Neural progenitor cell (in vitro differentiated cells): ENCODE measurements at regions not wholly inside any gene's neighbourhood (a gene's known extent, or its start where the extent isn't known, plus 50 kb on each side); places are given as distances from the start of the nearest gene placed in this dataset.

ENCODE experiments used
- DNase-seq: peaks from one replicate; pipeline ENCODE4 v3.0.0-alpha.2; 2016; ENCODE audit warnings: low spot score
- H2AFZ ChIP-seq: fragments of 200-600 bp; sonication (generic); replicated peaks from 2 replicates; pipeline ENCODE4 v1.6.1; 2016; ENCODE audit warnings: antibody characterized with exemption
- H3F3A ChIP-seq: fragments of 200-600 bp; sonication (generic); 2 replicates; pipeline ENCODE4 v1.6.1; 2016; ENCODE audit warnings: antibody characterized with exemption, low read depth
- H3K27ac ChIP-seq: fragments of 200-600 bp; sonication (generic); 2 replicates; pipeline ENCODE4 v1.5.1; 2016; ENCODE audit warnings: mild to moderate bottlenecking
- H3K27me3 ChIP-seq: fragments of 200-600 bp; sonication (generic); 2 replicates; pipeline ENCODE4 v1.6.1; 2016; ENCODE audit warnings: mild to moderate bottlenecking, moderate library complexity
- H3K36me3 ChIP-seq: fragments of 200-600 bp; sonication (generic); 2 replicates; pipeline ENCODE4 v1.5.1; 2016
- H3K4me1 ChIP-seq: fragments of 200-600 bp; sonication (generic); 2 replicates; pipeline ENCODE4 v1.6.1; 2016; ENCODE audit warnings: mixed run types
- H3K4me2 ChIP-seq: fragments of 200-600 bp; sonication (generic); 2 replicates; pipeline ENCODE4 v1.6.1; 2016
- H3K4me3 ChIP-seq: fragments of 200-600 bp; sonication (generic); 2 replicates; pipeline ENCODE4 v1.5.1; 2016
- H3K79me2 ChIP-seq: fragments of 200-600 bp; sonication (generic); 2 replicates; pipeline ENCODE4 v1.6.1; 2016; ENCODE audit warnings: low read depth
- H3K9ac ChIP-seq: fragments of 200-600 bp; sonication (generic); 2 replicates; pipeline ENCODE4 v1.6.1; 2016
- H3K9me3 ChIP-seq: fragments of 200-600 bp; sonication (generic); 2 replicates; pipeline ENCODE4 v1.5.1; 2016; ENCODE audit warnings: low read depth
- H4K20me1 ChIP-seq: fragments of 200-600 bp; sonication (generic); 2 replicates; pipeline ENCODE4 v1.6.1; 2016; ENCODE audit warnings: low read depth
- H3K27ac Mint-ChIP-seq: 3 replicates; pipeline ENCODE4 v1.8.0; 2021; ENCODE audit warnings: mixed read lengths
- H3K27me3 Mint-ChIP-seq: 2 replicates; pipeline ENCODE4 v1.8.0; 2022; ENCODE audit warnings: low read depth, mild to moderate bottlenecking, inconsistent platforms, moderate library complexity, mixed read lengths; ENCODE audit not compliant: insufficient read depth
- H3K36me3 Mint-ChIP-seq: 3 replicates; pipeline ENCODE4 v1.8.0; 2021; ENCODE audit warnings: mixed read lengths
- H3K4me1 Mint-ChIP-seq: 3 replicates; pipeline ENCODE4 v1.8.0; 2021; ENCODE audit warnings: mixed read lengths
- H3K4me3 Mint-ChIP-seq: 3 replicates; pipeline ENCODE4 v1.8.0; 2021; ENCODE audit warnings: mild to moderate bottlenecking, moderate library complexity, mixed read lengths
- H3K9me3 Mint-ChIP-seq: 3 replicates; pipeline ENCODE4 v1.8.0; 2020; ENCODE audit warnings: mixed read lengths
- CTCF ChIP-seq: fragments of 200-600 bp; sonication (generic); IDR thresholded peaks from 2 replicates; pipeline ENCODE4 v1.5.1; 2017; ENCODE audit warnings: antibody characterized with exemption, mild to moderate bottlenecking
- EZH2 ChIP-seq: fragments of 200-600 bp; sonication (generic); IDR thresholded peaks from 2 replicates; pipeline ENCODE4 v1.6.1; 2017; ENCODE audit warnings: antibody characterized with exemption, mild to moderate bottlenecking, moderate library complexity
- EZH2phosphoT487 ChIP-seq: fragments of 200-600 bp; sonication (generic); IDR thresholded peaks from 2 replicates; pipeline ENCODE4 v1.6.1; 2017; ENCODE audit warnings: antibody characterized with exemption

DNA sequence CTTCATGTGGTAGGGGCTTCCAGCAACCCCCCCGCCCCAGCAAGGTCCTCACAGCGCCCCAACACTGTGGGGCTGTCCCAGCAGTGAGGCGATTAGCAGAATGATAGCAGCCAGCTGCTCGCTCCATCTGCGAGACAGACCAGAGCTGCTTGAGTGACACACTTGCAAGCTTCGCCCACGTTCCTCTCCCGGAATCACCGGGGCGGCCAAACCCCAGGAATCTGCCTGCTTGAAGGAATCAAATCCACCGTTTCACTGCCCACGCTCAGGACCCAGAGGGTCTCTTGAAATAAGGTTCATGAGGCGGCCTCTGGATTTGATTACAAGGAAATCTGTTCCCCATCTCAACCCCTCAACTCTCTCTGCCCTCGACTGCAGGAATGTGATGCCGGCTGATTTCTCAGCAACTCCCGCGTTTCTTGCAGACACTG is 356.0 kb downstream of the C16orf95 start:
- Mint-ChIP-seq H3K27ac (no peak overlapping the region), H3K4me1 (peaks cover 43% of the 10 kb centered on the region)

GRCh38 chr16:86962259-86962658 is 354.9 kb downstream of the C16orf95 start:
- TF ChIP-seq CTCF (no peak), EZH2 (no peak), EZH2phosphoT487 (no peak)
- no peak overlapping the region for H3K27ac ChIP-seq
- Mint-ChIP-seq H3K27me3 (peaks cover 4% of the 10 kb centered on the region), H3K9me3 (no peaks in the 10 kb centered on the region), H3K4me3 (no peak overlapping the region), H3K4me1 (peaks cover 44% of the 10 kb centered on the region), H3K36me3 (no peaks in the 10 kb centered on the region), H3K27ac (no peak overlapping the region)
- no peaks in the 10 kb centered on the region for H3K36me3 ChIP-seq
- H3K79me2 ChIP-seq: no peaks in the 10 kb centered on the region
- H3K27me3 ChIP-seq: no peaks in the 10 kb centered on the region
- H3K4me1 ChIP-seq: peaks cover 20% of the 10 kb centered on the region
- DNase-seq: no peak
- no peak overlapping the region for H2AFZ ChIP-seq
- no peak overlapping the region for H3K4me2 ChIP-seq
- peaks cover 3% of the 10 kb centered on the region for H3F3A ChIP-seq
- no peaks in the 10 kb centered on the region for H4K20me1 ChIP-seq
- no peak overlapping the region for H3K9ac ChIP-seq
- no peak overlapping the region for H3K4me3 ChIP-seq
- H3K9me3 ChIP-seq: no peaks in the 10 kb centered on the region

More for the DNA sequence above, 356.0 kb downstream of the C16orf95 start:
- TF ChIP-seq EZH2: no peak
- TF ChIP-seq CTCF: no peak
- no peak for TF ChIP-seq EZH2phosphoT487
- Mint-ChIP-seq H3K4me3 (no peak overlapping the region), H3K36me3 (no peaks in the 10 kb centered on the region), H3K9me3 (no peaks in the 10 kb centered on the region), H3K27me3 (peaks cover 7% of the 10 kb centered on the region)
- Histone ChIP-seq H3K4me1 (peaks cover 20% of the 10 kb centered on the region), H3K27me3 (no peaks in the 10 kb centered on the region), H3K27ac (no peak overlapping the region), H3F3A (peaks cover 3% of the 10 kb centered on the region), H3K4me2 (no peak overlapping the region), H3K79me2 (no peaks in the 10 kb centered on the region), H3K36me3 (no peaks in the 10 kb centered on the region), H4K20me1 (no peaks in the 10 kb centered on the region), H3K9ac (no peak overlapping the region), H3K4me3 (no peak overlapping the region), H3K9me3 (no peaks in the 10 kb centered on the region), H2AFZ (no peak overlapping the region)
- no peak for DNase-seq

- no peaks in the 10 kb centered on the region for H3K27me3 ChIP-seq
- Mint-ChIP-seq H3K9me3 (no peaks in the 10 kb centered on the region), H3K4me1 (peaks cover 44% of the 10 kb centered on the region), H3K4me3 (no peak overlapping the region), H3K27me3 (peaks cover 4% of the 10 kb centered on the region), H3K36me3 (no peaks in the 10 kb centered on the region), H3K27ac (no peak overlapping the region)
- no peaks in the 10 kb centered on the region for H3K9me3 ChIP-seq
- no peak overlapping the region for H3K9ac ChIP-seq
- no peak overlapping the region for H3K4me2 ChIP-seq
- H3F3A ChIP-seq: peaks cover 3% of the 10 kb centered on the region
- no peak overlapping the region for H2AFZ ChIP-seq
- no peaks in the 10 kb centered on the region for H4K20me1 ChIP-seq
- TF ChIP-seq EZH2phosphoT487 (no peak), CTCF (no peak), EZH2 (no peak)
- H3K27ac ChIP-seq: no peak overlapping the region
- no peak overlapping the region for H3K4me3 ChIP-seq
- H3K79me2 ChIP-seq: no peaks in the 10 kb centered on the region
- H3K4me1 ChIP-seq: peaks cover 20% of the 10 kb centered on the region
- no peak for DNase-seq
- H3K36me3 ChIP-seq: no peaks in the 10 kb centered on the region
These were observed 354.3 kb downstream of the C16orf95 start for GRCh38 chr16:86962913-86963312.
